ENCODE measurements at regions not wholly inside any gene's neighbourhood (a gene's known extent, or its start where the extent isn't known, plus 50 kb on each side); places are given as distances from the start of the nearest gene placed in this dataset.

DNA sequence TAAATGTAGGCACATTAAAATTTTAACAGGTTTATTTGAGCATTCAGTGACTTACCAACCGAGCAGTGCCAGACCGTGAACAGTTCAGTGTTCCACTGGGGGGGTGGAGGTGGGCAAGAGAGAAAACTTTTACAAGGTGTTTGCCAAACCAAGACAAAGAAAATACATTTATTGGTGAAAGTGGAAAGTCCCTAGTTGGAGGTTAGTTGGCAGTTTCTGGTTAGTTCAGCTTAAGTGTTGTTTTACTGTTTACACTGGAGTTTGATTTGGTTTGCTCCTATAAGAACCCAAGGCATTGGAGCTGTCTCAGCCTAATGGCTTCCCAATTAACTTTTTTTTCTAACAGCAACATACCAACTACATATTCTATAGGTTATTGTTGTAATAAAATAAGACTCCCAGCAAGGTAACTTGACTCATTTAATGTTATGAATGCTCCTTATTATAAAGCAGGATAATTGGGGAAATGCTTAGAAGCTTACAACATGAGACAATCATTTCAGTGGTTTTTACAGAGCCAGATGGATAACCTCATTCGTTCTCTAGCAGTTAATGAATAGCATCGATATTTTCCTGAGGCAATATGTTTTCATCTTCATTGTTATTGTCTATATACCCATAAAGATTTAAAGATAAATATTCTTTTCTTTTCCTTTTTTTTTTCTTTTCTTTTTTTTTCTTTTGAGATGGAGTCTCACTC is 115.8 kb downstream of the ETNK1 start:
- DNase-seq, result no peak

DNA sequence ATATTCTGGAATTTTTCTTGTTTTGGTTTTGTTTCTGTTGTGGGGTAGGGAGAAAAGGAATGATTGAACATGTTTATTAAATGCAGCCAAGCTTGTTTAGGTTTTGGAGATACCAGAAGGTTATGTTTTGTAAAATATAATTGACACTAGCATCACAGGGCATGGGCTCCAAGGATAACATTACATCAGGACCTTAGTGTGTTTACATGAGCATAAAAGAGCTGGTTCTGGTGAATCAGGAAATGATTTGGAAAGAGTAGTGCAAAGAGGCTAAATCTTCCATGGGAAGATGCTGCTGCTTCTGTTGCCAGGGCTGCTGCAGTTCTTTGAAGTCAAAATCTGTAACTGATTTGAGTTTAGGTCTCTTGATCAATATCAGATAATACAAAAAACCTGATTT is 118.7 kb downstream of the ETNK1 start:
- DNase-seq, result no peak

DNA sequence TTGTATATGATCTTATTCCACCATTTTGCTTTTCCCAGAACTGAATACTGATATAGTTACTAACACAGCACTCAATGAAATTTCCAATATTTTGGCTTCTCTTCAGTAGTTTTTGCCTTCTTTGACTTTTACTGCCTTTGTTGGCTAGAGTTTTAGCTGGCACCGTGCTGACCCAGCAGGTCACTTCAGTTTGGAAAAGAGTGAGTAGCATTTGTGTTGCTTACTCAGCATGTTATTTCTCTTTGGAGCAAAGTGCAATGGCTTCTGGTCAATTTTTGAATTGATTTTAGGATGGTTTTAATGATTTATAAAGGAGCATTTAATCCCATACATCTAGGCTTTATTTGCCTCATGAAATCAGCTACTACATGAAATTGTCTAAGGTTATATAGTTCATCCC is 119.2 kb downstream of the ETNK1 start:
- no peak for DNase-seq

DNA sequence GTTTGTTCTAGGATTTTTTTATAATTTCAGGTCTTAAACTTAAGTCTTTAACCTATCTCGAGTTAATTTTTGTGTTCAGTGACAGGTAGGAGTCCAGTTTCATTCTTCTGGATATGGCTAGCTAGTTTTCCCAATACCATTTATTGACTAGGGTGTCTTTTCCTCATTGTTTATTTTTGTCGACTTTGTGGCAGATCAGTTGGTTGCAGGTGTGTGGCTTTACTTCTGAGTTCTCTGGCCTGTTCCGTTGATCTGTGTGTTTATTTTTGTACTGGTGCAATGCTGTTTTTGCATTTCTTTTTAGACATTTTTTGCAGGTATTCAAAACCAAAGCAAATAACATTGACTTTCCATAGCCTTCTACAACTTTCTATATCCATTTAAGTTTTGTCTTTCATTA is 121.7 kb downstream of the ETNK1 start:
- DNase-seq, result no peak

DNA sequence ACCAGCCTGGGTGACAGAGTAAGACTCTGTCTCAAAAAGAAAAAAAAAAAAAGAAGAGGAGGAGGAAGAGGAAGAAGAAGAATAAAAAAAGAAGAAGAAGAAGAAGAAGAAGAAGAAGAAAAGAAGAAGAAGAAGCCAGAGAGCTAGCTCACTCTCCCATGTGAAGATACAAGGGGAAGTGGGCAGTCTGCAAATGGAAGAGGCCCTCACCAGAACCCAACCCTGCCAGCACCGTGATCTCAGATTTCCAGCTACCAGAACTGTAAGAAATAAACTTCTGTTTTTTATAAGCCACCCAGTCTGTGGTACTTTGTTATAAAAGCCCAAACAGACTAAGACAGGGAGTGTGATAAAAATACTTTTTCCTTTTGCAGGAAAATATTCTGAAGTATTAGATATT is 130.7 kb downstream of the ETNK1 start:
- DNase-seq, result no peak

DNA sequence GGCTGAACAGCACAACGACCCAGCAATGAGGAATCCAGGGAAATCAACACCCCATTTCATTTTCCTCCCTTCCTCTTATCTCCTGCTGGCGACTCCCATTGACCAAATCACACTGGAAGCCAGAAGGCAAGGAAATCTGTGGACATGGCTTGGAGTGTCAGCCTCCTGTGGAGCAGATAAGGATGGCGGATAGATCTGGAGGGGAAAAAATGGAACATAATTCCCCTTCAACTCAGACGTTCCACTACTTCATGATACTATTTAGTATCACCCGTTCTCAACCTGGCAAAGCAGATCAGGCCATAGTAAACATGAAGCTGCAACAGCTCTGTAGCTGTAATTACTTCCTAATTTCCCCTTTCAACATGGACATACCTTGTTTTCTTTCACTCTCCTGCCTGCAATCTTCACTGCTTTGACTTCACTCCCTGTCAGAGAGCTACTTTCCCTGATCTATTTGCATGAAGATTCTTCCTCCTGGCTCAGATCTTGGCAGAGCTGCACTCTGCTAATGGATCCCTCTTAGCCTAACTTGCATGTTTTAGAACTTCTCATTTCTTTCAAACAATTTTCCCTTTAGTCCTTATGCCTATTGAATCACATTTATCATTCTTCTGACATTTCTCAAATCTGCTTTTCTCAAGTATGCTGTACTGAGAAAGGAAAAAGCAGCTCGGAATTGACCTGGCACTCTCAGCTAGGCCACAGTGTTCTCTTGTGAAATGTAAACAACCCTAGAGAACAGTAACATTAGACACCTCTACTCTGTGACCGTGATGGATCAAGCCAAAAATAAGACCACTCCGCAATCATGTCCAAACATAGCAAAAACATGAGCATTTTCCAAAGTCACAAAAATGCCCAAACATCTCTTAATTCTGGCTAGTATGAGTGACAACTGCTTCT is 135.1 kb downstream of the ETNK1 start:
- DNase-seq, result no peak

DNA sequence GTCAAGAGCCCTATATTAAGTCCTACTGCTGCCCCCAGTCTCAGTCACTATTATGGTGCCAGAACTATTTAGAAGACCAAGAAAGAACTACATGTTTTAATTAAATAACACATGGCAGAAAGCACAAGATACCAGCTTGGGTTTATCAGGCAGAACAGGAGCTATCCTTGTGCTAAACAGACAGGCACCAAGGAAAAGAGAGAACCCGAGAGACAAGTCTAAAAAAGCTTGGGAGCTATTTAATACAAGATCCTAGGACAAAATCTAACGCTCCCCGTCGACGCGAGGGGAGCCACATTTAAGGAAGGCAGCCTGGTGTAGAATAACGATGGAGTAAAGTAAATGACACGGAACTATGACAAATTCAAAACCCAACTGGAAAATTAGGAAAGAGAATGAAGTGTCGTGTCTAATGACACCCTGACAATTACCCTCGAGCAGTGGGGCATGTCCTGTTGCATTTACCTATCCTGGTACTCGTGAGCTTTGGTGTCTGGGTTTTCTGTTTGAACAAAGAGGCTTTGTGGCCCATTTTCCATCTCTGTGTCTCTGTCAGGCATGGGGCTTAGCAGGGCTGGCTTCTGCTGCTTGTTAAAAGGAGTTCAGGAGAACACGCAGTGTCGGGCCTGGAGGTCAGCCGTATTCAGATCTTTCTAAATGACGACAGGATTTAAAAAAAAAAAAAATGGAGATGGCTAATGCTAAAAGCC is 140.6 kb downstream of the ETNK1 start:
- DNase-seq, result peak; percentile 93

DNA sequence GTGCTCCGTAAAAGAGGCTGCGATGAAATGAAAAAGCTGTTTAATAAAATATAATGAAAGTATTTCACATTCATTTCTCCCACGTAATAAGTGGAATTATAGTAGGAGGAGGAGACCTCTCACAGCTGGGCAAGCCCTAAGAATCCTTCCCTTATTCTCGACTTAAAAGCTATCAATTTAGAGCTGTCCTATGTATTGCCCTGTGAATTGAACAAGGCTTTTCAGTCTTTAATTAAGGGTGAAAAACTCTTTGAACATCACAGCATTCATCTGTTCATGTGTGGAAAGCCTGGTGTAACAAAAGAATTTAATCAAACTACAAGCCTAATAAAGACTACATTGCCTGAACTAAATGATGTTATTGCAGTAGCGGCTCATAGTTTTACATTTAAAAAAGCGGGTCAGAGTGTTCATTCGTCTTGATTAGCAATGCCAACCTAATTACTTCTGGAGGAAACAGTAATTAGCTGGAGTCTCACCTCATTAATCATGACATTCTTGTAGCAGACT is 142.0 kb downstream of the ETNK1 start:
- no peak for DNase-seq

DNA sequence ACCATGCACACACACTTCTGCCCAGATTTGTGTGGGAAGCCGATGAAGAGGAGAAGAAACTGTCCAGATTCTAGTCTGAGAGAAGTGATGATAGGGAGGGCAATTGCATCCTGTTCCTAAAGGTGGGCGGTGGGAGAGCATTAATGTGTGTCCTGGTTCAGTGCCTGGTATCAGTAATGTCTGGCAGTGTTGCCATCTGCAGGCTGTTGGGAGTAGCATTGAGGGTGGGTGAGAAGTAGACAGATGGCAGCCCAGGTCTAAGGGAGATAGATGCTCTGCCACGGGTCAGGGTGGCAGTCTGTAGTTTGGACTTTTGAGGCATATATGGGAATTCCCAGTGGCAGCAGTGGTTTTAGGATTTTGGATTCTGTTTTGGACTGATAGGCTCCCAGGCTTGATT is 156.4 kb downstream of the ETNK1 start:
- DNase-seq, result no peak

DNA sequence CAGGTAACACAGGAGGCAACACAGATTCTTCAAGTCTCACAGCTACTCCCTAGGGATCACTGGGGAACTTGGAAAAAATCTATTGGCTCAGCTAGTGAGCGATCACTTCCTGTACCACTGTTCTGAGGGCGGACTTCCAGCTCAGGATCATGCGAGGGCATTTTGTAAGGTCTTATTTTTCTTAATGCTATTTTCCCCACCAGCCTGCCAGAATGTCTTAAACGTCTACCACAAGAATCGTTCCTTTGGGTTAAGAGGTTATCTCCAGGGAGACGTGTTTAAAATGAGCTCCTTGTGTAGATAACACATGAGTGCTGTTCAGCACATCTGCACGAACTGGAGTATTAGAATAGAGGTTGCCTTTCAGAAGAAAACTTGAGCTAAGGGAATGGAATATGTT is 162.6 kb downstream of the ETNK1 start:
- DNase-seq, result no peak

DNA sequence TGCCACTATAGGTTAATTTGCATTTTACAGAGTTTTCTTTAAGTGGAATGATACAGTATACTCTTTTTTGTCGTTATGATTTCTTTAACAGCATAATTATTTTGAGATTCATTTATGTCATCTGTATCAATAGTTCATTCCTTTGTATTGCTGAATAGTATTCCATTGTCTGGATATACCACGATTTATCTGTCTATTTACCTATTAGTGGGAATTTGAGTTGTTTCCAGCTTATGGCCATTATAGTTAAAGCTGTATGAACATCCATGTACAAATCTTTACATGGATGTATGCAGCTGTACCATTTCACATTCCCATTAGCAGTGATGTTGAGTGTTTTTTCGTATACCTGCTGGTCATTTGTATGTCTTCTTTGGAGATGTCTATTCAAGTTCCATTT is 163.9 kb downstream of the ETNK1 start:
- no peak for DNase-seq

DNA sequence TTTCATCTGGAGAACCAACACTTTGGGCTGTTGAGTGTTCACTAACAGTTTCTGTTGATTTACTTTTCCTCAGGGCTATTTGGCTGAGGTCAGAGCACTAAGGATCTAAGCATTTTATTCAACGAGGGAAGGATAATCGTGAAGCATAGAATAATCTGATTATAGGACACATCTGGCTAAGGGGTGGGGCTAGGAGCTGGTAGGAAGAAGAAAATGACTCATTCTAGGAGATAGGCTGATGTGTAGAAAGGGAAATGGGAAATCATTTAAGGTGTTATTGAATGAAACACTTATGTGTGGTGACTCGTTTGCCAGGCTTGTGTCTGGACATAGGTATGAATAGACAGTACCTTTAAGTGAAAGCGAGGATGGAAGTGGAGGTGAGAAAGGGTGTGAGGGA is 167.2 kb downstream of the ETNK1 start:
- DNase-seq, result no peak

DNA sequence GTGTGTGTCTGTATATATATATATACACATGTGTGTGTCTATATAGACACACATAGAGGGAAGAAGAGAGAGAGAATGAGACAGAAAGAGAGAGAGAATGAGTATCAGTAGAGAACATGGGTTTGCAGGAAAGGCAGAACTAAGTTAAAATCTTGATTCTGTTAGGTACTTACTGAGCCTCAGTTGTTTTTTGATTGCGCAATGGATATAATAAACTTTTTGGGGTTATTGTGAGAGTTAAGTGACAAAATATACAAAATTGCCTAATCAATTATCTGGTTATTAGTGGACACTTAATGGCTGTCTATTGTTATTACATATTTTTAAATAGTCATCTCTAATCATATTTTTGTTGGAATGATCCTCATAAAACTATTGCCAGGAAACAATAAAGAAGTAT is 169.0 kb downstream of the ETNK1 start:
- DNase-seq, result no peak

DNA sequence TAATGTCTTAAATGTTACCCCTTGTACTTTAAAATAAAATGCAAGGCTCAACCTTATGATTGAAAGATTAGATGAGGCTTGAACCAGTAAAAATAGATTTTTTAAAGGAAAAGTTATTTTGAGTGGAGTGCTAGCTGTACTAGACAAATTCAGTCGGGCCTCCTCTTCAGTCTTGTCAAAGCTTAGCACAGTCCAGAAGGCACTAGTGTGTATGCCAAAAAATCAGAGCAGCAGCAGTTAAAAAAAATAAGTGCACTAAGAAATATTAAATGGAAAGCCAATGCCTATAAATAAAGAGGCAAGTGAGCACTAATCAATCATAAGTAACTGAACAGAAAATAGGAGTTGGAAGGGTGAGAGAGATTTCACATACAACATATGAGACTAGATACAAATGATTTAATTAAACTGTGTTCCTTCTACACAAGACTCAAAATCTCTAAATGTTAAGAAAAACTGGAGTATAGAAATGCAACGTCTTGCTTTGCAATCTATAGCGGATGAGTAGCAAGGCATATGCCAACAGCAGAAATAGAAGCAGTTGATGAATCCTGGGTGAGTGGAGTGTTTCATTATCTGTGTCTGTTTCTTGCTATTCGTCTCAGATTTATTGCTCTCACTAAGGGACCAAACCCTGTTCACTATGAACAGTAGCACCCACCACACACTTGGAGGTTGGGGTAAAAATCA is 172.1 kb downstream of the ETNK1 start:
- DNase-seq, result no peak

DNA sequence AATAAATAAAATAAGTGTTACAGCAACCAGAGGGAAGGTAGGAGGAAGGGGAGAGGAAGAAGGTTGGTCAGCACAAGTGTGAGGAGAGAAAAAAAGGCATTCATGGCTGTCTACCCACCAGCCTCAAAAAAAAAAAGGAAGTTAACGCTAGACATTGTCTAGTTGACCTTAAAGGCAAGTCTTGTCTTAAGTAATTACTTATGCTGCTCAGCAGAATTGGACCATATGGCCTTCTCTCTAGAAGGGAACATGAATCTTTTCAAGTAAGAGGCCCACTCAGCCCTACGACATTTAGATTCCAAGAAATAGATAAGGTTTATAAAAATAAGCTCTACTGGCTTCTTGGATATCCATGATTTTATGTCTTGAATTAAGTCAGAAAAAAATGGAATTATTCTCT is 172.7 kb downstream of the ETNK1 start:
- no peak for DNase-seq

DNA sequence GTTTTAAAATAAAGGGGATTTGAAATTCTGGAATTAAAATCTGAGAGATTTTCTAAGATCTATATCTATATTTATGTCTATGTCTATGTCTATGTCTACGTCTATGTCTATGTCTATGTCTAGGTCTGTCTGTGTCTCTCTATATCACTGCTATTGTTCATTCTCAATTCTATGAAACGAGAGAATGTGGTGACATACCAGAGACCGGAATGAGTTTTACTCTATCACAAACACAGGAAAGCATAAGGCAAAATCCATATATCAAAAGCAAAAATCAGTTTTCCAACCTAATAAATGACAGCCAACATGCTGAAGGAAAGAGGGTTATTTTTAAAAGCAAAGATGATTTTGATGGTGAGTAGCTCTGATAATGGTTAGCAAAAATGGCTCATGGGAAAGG is 173.1 kb downstream of the ETNK1 start:
- no peak for DNase-seq

DNA sequence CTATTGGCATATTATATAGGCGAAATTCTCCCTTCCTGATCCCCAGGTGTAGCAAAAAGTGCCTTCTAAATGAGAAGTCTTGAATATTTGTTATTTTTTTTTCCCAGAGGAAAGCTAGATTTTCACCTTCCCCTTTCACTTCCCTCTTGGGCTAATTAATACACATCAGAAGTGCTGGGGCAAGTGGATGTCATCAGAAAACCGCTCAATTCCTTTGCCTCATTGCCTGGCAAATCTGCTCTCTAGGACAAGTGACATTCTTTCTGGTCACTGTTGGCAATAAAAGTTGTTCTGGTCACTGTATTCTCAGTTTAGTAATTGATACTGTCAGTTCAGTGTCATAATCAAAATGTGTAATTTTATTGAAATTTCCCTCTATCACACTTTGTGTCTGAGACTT is 174.5 kb downstream of the ETNK1 start:
- DNase-seq, result no peak

DNA sequence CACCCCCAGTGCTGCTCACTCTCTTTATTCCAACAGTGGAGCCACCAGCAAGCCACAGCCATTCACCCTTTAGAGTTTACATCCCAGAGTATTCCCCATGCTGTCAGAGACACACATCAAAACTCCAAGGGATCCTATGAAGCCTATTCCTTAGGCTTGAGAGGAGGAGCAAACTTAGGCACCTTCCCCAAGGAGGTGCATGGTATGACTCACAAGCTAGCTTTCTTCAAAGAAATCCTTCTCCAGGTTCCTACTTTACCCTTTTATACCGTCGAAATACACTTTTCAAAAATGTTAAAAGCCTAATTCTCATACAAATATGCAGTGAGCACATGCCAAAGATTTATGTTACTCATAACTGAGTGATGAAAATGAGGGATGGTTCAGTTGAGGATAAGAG is 175.4 kb downstream of the ETNK1 start:
- DNase-seq, result no peak

DNA sequence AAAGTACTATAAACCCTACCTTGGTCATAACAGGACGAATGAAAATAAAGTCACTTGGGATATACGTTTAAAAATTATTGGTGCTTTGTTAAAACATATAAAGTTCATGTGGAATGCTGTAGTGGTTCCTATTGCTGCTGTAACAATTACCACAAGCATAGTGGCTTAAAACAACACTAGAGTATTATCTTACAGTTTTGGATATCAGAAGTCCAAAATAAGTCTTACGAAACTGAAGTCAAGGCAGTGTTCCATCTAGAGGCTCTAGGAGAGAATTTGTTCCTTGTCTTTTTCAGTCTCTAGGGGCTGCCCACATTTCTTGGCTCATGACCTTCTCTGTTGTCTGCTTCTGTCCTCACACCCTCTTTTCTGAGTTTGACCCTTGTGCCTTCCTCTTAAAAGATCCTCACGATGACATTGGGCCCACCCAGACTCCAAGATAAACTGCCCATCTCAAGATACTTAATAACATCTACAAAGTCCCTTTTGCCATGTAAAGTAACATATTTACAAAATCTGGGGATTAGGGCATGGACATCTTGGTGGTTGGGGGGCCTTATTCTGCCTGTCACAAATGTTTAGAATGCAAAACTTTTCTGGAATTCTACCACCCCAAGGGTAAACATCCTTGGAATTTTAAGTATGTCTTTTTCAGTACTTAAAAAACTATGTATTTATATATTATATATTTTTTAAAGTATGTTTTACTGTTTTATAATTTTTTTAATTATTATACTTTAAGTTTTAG is 178.1 kb downstream of the ETNK1 start:
- no peak for DNase-seq

DNA sequence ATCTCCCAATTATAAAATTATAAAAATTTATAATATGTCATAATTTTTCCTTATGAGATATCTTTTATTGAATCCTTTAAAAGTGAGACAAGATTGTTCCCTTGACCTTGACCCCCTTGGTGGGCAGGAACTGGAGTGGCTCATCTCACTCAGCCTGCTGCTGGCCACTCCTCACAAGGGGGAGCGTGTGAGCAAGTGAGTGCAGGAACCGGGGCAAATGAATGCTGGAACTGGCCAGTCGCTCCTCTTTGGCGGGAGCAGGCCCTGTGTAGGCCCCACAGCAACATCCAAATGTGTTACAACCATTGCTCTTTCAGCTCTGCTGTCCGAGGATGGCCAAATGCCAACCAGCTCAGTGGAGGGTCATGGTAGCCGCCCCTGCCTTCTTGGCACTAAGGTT is 178.8 kb downstream of the ETNK1 start:
- no peak for DNase-seq

DNA sequence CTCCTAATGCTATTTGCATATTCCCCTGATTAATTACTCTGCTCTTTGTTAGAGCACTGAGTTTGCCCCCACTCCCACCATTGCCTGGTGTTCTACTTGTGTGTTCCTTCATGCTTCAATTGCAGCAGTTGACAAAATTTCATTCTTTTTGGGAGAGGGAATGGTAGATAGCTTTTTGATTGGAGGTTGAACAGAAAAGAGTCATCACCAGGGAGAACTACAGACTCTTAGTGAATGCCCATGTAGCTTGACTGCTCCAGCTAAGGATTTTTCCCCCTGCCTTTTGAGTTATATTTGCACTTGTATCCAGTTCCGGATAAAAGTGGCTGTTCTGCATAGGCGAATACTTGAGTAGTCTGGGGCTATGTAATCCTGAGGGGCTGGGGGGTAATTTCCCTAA is 183.9 kb downstream of the ETNK1 start:
- no peak for DNase-seq

DNA sequence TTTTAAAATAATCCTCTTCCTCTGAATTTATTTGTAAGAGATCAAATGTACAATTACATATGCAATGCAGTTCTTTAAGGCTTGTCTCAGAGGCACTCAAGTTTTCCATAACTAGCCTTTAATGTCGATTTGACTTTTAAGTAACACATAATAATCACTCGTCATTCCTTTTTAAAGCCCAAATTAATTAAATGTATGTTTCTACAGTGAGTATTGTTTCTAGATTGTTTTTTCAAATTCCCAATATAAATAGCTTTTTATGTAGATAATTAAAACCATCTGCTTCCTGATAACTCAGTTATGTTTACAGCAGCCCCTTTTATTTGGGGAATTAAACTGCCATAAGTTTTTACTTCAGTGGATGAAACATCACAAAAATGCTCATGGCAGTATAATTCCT is 185.1 kb downstream of the ETNK1 start:
- no peak for DNase-seq

All from islet precursor cell (in vitro differentiated cells).